NT2/D1 (cell line): ENCODE measurements at regions not wholly inside any gene's neighbourhood (a gene's known extent, or its start where the extent isn't known, plus 50 kb on each side); places are given as distances from the start of the nearest gene placed in this dataset.
A peak's percentile ranks its signal among the peaks of the same experiment; 100 is the strongest.

Experiments
- DNase-seq: peaks from one replicate; pipeline ENCODE4 v3.0.0-alpha.2; 2011; ENCODE audit warnings: low read depth, low spot score
- H3K27me3 ChIP-seq: 2 replicates; pipeline ENCODE4 v1.6.0; 2011; ENCODE audit warnings: mild to moderate bottlenecking; ENCODE audit not compliant: insufficient read length, insufficient read depth
- H3K36me3 ChIP-seq: 2 replicates; pipeline ENCODE4 v1.6.1; 2011; ENCODE audit warnings: mild to moderate bottlenecking, low read length, mixed read lengths; ENCODE audit not compliant: insufficient read depth, insufficient read length
- H3K4me1 ChIP-seq: 2 replicates; pipeline ENCODE4 v1.5.1; 2011; ENCODE audit not compliant: insufficient read depth, insufficient read length
- H3K4me3 ChIP-seq: 2 replicates; pipeline ENCODE4 v1.5.1; 2011; ENCODE audit warnings: low read depth; ENCODE audit not compliant: insufficient read length
- H3K9ac ChIP-seq: 2 replicates; pipeline ENCODE4 v1.6.0; 2011; ENCODE audit warnings: low read depth; ENCODE audit not compliant: insufficient read length
- H3K9me3 ChIP-seq: 2 replicates; pipeline ENCODE4 v1.5.1; 2011; ENCODE audit warnings: mild to moderate bottlenecking, low read length; ENCODE audit not compliant: insufficient read depth
- SUZ12 ChIP-seq: IDR thresholded peaks from 2 replicates; pipeline ENCODE4 v1.6.1; 2011; ENCODE audit not compliant: insufficient read length, insufficient read depth; ENCODE audit errors: extremely low read depth
- YY1 ChIP-seq: IDR thresholded peaks from 2 replicates; pipeline ENCODE4 v1.6.1; 2011; ENCODE audit not compliant: insufficient read length, insufficient read depth
- ZNF274 ChIP-seq: IDR thresholded peaks from 2 replicates; pipeline ENCODE4 v1.6.1; 2011; ENCODE audit warnings: mild to moderate bottlenecking, low read depth, low read length

DNA sequence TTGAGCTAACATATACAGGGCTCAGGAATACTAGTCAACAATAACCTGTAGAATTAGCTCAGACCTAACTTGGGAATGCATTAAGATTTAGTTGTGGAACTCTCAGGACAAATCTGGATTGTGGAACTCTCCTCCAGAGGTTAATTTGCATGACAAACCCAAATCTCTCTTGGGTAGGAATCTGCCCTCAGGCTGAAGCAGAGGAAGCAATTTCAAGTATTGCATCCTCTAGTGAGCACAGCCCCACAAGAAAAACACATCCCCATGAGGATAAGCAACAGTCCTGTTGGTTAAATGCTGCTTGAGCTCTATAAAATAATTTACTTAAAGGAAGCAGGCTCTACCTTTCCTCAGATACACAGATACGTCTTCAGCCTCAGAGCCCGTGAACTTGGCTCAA lies 170.9 kb upstream of the STXBP5 start:
- Histone ChIP-seq H3K36me3 (no peaks in the 10 kb centered on the region), H3K9ac (no peak overlapping the region), H3K4me1 (no peaks in the 10 kb centered on the region), H3K27me3 (no peaks in the 10 kb centered on the region), H3K9me3 (no peaks in the 10 kb centered on the region), H3K4me3 (no peak overlapping the region)
- peak; percentile 59 for DNase-seq
- TF ChIP-seq SUZ12 (no peak), YY1 (no peak), ZNF274 (no peak)

DNA sequence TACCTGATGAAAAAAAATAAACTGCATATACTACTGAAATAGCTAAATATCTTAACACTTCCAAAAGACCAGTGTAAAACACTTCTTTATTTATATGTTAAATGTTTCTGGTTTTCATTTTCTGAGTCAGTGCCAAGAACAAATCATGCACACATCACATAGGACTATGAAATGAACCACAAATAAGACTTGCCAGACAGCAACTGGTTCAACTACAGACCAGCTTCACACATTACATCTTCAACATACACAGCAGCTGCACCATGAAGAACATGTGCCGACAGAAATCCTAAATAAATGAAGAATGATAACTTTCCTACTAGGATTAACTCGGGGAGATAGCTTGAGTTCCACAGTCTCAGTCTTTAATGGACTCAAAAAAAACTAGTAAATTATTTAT lies 168.3 kb upstream of the STXBP5 start:
- H3K36me3 ChIP-seq, result no peaks in the 10 kb centered on the region
- no peaks in the 10 kb centered on the region for H3K4me1 ChIP-seq
- no peaks in the 10 kb centered on the region for H3K9me3 ChIP-seq
- H3K27me3 ChIP-seq, result no peaks in the 10 kb centered on the region
- H3K9ac ChIP-seq, result no peak overlapping the region
- H3K4me3 ChIP-seq, result no peak overlapping the region
- TF ChIP-seq SUZ12 (no peak), ZNF274 (no peak), YY1 (no peak)
- no peak for DNase-seq

DNA sequence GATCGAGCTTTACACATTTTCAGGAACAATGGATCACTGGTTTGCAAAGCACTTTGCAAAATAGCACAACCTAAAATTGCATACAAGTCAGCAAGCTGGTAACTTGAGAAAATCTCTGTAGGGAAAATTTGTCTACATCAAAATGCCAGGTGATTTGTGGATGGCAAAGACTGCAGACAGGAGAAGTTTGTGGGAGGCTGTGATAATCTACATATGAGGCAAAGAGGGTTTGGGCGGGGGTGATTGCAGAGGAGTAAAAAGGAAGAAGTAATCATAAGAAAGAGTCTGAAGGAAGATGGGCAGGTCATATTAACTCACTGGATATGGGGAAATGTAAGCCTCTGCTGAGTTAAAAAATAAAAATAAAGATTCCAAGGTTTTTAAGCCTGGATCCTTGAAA lies 166.3 kb upstream of the STXBP5 start:
- Histone ChIP-seq H3K4me3 (no peak overlapping the region), H3K4me1 (no peaks in the 10 kb centered on the region), H3K9me3 (no peaks in the 10 kb centered on the region), H3K36me3 (no peaks in the 10 kb centered on the region), H3K9ac (no peak overlapping the region), H3K27me3 (no peaks in the 10 kb centered on the region)
- no peak for TF ChIP-seq YY1
- TF ChIP-seq SUZ12, result no peak
- no peak for TF ChIP-seq ZNF274
- no peak for DNase-seq

DNA sequence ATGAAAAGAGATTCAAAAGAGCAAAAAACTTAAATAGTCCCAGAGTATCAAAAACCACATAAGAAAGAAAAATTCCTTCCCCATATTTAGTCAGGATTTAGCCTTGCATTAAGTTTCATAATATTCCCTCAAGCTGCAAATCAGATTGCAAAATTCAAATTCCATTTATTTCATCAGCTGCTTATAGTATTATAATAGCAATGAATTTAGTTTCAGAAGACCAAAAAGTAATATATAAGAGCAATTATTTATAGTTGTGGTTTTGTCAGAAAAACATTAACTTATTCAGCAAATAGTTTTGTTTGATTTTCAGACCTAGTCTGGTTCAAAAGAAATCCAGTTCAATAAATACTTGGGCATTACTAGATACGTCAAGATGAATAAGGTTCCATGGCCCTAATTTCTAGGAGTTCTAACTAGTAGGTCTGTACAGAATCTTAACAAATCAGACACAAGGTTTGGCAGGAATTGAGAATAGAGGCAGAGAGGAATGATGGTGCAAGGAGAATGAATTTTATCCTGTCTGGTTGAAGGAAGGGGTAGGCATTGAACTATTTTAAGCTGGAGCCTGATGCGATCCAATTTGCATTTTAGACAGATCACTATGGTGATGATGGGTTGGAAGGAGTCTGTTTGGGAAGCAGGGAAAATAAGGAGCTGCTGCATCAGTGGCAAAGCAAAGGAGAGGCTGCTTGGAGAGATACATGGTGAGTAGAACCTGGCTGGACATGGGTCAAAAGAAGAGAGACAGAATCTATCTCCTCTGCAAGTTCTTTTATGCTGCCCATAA lies 163.9 kb upstream of the STXBP5 start:
- peaks cover 17% of the 10 kb centered on the region for H3K9me3 ChIP-seq
- no peak overlapping the region for H3K9ac ChIP-seq
- H3K4me1 ChIP-seq, result no peaks in the 10 kb centered on the region
- no peaks in the 10 kb centered on the region for H3K27me3 ChIP-seq
- DNase-seq, result no peak
- no peaks in the 10 kb centered on the region for H3K36me3 ChIP-seq
- no peak overlapping the region for H3K4me3 ChIP-seq
- TF ChIP-seq SUZ12, result no peak
- TF ChIP-seq YY1, result no peak
- TF ChIP-seq ZNF274, result no peak

DNA sequence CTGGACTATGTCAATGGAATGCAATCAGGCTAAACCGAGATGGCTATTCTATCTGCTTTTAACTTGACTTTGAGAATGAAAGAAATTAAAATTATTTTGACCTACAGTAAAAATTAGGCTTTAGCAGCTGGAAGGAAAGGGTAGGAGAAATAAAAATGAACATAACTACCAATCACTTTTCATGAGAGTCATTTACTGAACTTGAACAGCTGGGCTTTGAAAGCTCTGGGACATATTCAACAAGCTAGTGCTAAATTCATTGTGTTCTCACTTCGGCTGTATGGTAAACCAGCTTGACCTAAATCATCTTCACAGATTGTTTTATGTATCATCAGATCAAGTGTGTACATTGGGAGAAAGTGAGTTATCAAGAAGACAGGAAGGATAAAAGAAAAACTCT lies 161.5 kb upstream of the STXBP5 start:
- Histone ChIP-seq H3K4me1 (no peaks in the 10 kb centered on the region), H3K9me3 (peaks cover 17% of the 10 kb centered on the region), H3K4me3 (no peak overlapping the region), H3K27me3 (no peaks in the 10 kb centered on the region), H3K9ac (no peak overlapping the region), H3K36me3 (no peaks in the 10 kb centered on the region)
- no peak for TF ChIP-seq ZNF274
- no peak for TF ChIP-seq YY1
- no peak for TF ChIP-seq SUZ12
- no peak for DNase-seq

DNA sequence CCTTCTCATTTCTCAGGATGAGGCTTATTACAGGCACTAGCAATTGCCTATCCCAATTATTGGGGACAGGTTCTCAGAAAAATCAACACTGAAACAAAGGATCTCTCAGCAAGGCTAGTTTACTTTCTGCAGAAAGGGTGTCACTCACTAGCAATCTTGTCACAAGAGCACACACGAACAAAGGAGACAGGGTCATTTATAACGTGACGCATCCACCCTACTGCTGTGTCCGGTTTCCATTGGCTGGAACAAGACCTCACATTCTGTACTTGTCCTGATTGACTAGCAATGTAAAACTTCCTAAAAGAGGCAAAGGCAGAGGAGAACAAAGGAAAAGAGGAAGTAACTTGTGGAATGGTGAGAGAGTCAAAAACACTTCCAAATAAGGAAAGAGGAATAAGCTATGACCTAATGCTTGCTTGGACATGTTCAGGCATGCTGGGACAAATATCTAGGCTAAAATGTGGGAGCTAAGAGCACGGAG lies 160.2 kb upstream of the STXBP5 start:
- Histone ChIP-seq H3K9me3 (peaks cover 17% of the 10 kb centered on the region), H3K9ac (no peak overlapping the region), H3K27me3 (no peaks in the 10 kb centered on the region), H3K36me3 (no peaks in the 10 kb centered on the region), H3K4me1 (no peaks in the 10 kb centered on the region), H3K4me3 (no peak overlapping the region)
- DNase-seq, result no peak
- TF ChIP-seq ZNF274 (no peak), YY1 (no peak), SUZ12 (no peak)

DNA sequence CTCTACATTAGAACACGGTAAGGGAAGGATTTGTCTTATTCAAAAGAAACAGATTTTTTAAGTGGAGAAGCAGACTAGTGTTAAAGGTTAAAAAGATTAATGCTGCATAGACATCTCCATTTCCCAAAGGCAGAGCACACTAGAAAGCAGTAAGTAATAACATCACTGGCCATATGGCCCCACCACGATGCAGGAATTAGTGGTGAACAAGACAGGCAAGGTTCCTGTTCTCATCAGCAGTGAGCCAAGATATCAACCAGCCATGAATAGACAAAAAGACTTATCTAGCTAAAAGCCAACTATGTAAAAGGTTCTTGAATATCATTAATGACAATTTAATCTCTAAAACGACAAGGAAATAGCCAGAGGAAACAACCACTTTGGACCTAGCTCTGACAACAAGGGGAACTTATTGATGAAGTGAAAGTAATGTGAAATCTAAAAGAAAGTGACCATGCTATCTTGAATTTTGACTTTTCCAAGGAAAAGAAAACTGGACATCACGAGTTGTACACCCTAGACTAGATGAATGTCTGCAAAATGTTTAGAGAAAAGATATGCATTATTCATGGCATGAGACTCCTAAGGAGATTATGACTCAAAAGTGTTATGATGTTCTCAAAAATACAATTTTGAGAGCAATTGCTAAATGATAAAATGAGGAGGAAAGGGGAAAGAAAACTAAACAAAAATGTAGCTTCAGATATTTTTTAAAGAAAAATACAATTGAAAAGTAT lies 157.9 kb upstream of the STXBP5 start:
- DNase-seq, result no peak
- Histone ChIP-seq H3K9ac (no peak overlapping the region), H3K4me3 (no peak overlapping the region), H3K36me3 (no peaks in the 10 kb centered on the region), H3K4me1 (no peaks in the 10 kb centered on the region), H3K9me3 (peaks cover 17% of the 10 kb centered on the region), H3K27me3 (no peaks in the 10 kb centered on the region)
- TF ChIP-seq YY1, result no peak
- TF ChIP-seq ZNF274, result no peak
- TF ChIP-seq SUZ12, result no peak
